ENCODE measurements at regions not wholly inside any gene's neighbourhood (a gene's known extent, or its start where the extent isn't known, plus 50 kb on each side); places are given as distances from the start of the nearest gene placed in this dataset.

GRCh38 chr13:89831157-89831556, 1516.3 kb upstream of the MIR17HG start:
- 49 to 64% (median 53%) methylated on average over 3 of the region's 3 CpGs for WGBS, 3 donors
- Histone ChIP-seq H3K36me3 (ENCODE audit: control insufficient read depth in 3 of 3, insufficient read depth in 2 of 3, low read depth in 1 of 3, low read length in 3 of 3) (no peaks in the 10 kb centered on the region), H3K4me3 (ENCODE audit: low read depth in 1 of 3, low read length in 3 of 3) (no peak overlapping the region), H3K27me3 (ENCODE audit: control insufficient read depth in 3 of 3, insufficient read depth in 3 of 3, low read length in 3 of 3) (no peaks in the 10 kb centered on the region), H3K4me1 (ENCODE audit: control insufficient read depth in 3 of 3, insufficient read depth in 2 of 3, low read depth in 1 of 3, low read length in 2 of 3) (no peaks in the 10 kb centered on the region), H3K9me3 (ENCODE audit: control insufficient read depth in 2 of 2, insufficient read depth in 1 of 2, low read depth in 1 of 2, low read length in 1 of 2) (no peaks in the 10 kb centered on the region), H3K27ac (ENCODE audit: low read depth in 1 of 3, low read length in 2 of 3) (no peak overlapping the region)
- FAIRE-seq (no peak), DNase-seq (no peak)

- WGBS, 3 donors = 33 to 52% (median 46%) methylated on average over 2 of the region's 2 CpGs
- Histone ChIP-seq H3K4me3 (ENCODE audit: low read depth in 1 of 3, low read length in 3 of 3) (no peak overlapping the region), H3K9me3 (ENCODE audit: control insufficient read depth in 2 of 2, insufficient read depth in 1 of 2, low read depth in 1 of 2, low read length in 1 of 2) (no peaks in the 10 kb centered on the region), H3K36me3 (ENCODE audit: control insufficient read depth in 3 of 3, insufficient read depth in 2 of 3, low read depth in 1 of 3, low read length in 3 of 3) (no peaks in the 10 kb centered on the region), H3K27ac (ENCODE audit: low read depth in 1 of 3, low read length in 2 of 3) (no peak overlapping the region), H3K4me1 (ENCODE audit: control insufficient read depth in 3 of 3, insufficient read depth in 2 of 3, low read depth in 1 of 3, low read length in 2 of 3) (no peaks in the 10 kb centered on the region), H3K27me3 (ENCODE audit: control insufficient read depth in 3 of 3, insufficient read depth in 3 of 3, low read length in 3 of 3) (no peaks in the 10 kb centered on the region)
- DNase-seq (no peak), FAIRE-seq (no peak)
Observed at GRCh38 chr13:89832827-89833226, 1514.7 kb upstream of the MIR17HG start.

- WGBS, 3 donors = 77 to 97% (median 87%) methylated on average over 1 of the region's 1 CpG
- Histone ChIP-seq H3K4me1 (ENCODE audit: control insufficient read depth in 3 of 3, insufficient read depth in 2 of 3, low read depth in 1 of 3, low read length in 2 of 3) (no peaks in the 10 kb centered on the region), H3K27me3 (ENCODE audit: control insufficient read depth in 3 of 3, insufficient read depth in 3 of 3, low read length in 3 of 3) (no peaks in the 10 kb centered on the region), H3K9me3 (ENCODE audit: control insufficient read depth in 2 of 2, insufficient read depth in 1 of 2, low read depth in 1 of 2, low read length in 1 of 2) (no peaks in the 10 kb centered on the region), H3K36me3 (ENCODE audit: control insufficient read depth in 3 of 3, insufficient read depth in 2 of 3, low read depth in 1 of 3, low read length in 3 of 3) (no peaks in the 10 kb centered on the region), H3K27ac (ENCODE audit: low read depth in 1 of 3, low read length in 2 of 3) (no peak overlapping the region), H3K4me3 (ENCODE audit: low read depth in 1 of 3, low read length in 3 of 3) (no peak overlapping the region)
- FAIRE-seq (no peak), DNase-seq (no peak)
Observed at GRCh38 chr13:89843621-89844020, 1503.9 kb upstream of the MIR17HG start.

- H3K36me3 ChIP-seq (ENCODE audit: control insufficient read depth in 3 of 3, insufficient read depth in 2 of 3, low read depth in 1 of 3, low read length in 3 of 3) = no peaks in the 10 kb centered on the region
- no peaks in the 10 kb centered on the region for H3K4me1 ChIP-seq (ENCODE audit: control insufficient read depth in 3 of 3, insufficient read depth in 2 of 3, low read depth in 1 of 3, low read length in 2 of 3)
- WGBS, 3 donors = 26 to 59% (median 28%) methylated on average over 3 of the region's 3 CpGs
- DNase-seq = no peak
- H3K9me3 ChIP-seq (ENCODE audit: control insufficient read depth in 2 of 2, insufficient read depth in 1 of 2, low read depth in 1 of 2, low read length in 1 of 2) = no peaks in the 10 kb centered on the region
- no peak overlapping the region for H3K27ac ChIP-seq (ENCODE audit: low read depth in 1 of 3, low read length in 2 of 3)
- H3K27me3 ChIP-seq (ENCODE audit: control insufficient read depth in 3 of 3, insufficient read depth in 3 of 3, low read length in 3 of 3) = no peaks in the 10 kb centered on the region
- FAIRE-seq = no peak
- no peak overlapping the region for H3K4me3 ChIP-seq (ENCODE audit: low read depth in 1 of 3, low read length in 3 of 3)
Observed at GRCh38 chr13:89845874-89846273, 1501.6 kb upstream of the MIR17HG start.

- H3K4me3 ChIP-seq (ENCODE audit: low read depth in 1 of 3, low read length in 3 of 3) = no peak overlapping the region
- H3K9me3 ChIP-seq (ENCODE audit: control insufficient read depth in 2 of 2, insufficient read depth in 1 of 2, low read depth in 1 of 2, low read length in 1 of 2) = no peaks in the 10 kb centered on the region
- H3K27me3 ChIP-seq (ENCODE audit: control insufficient read depth in 3 of 3, insufficient read depth in 3 of 3, low read length in 3 of 3) = no peaks in the 10 kb centered on the region
- H3K4me1 ChIP-seq (ENCODE audit: control insufficient read depth in 3 of 3, insufficient read depth in 2 of 3, low read depth in 1 of 3, low read length in 2 of 3) = no peaks in the 10 kb centered on the region
- 69 to 74% (median 73%) methylated on average over 4 of the region's 4 CpGs for WGBS, 3 donors
- no peak overlapping the region for H3K27ac ChIP-seq (ENCODE audit: low read depth in 1 of 3, low read length in 2 of 3)
- FAIRE-seq (no peak), DNase-seq (no peak)
- no peaks in the 10 kb centered on the region for H3K36me3 ChIP-seq (ENCODE audit: control insufficient read depth in 3 of 3, insufficient read depth in 2 of 3, low read depth in 1 of 3, low read length in 3 of 3)
Observed at GRCh38 chr13:89846926-89847585, 1500.4 kb upstream of the MIR17HG start.

GRCh38 chr13:89852570-89852969, 1494.9 kb upstream of the MIR17HG start:
- Histone ChIP-seq H3K27ac (ENCODE audit: low read depth in 1 of 3, low read length in 2 of 3) (no peak overlapping the region), H3K27me3 (ENCODE audit: control insufficient read depth in 3 of 3, insufficient read depth in 3 of 3, low read length in 3 of 3) (no peaks in the 10 kb centered on the region), H3K9me3 (ENCODE audit: control insufficient read depth in 2 of 2, insufficient read depth in 1 of 2, low read depth in 1 of 2, low read length in 1 of 2) (no peaks in the 10 kb centered on the region), H3K36me3 (ENCODE audit: control insufficient read depth in 3 of 3, insufficient read depth in 2 of 3, low read depth in 1 of 3, low read length in 3 of 3) (no peaks in the 10 kb centered on the region), H3K4me1 (ENCODE audit: control insufficient read depth in 3 of 3, insufficient read depth in 2 of 3, low read depth in 1 of 3, low read length in 2 of 3) (no peaks in the 10 kb centered on the region), H3K4me3 (ENCODE audit: low read depth in 1 of 3, low read length in 3 of 3) (no peak overlapping the region)
- FAIRE-seq (no peak), DNase-seq (no peak)

GRCh38 chr13:89856512-89856911, 1491.0 kb upstream of the MIR17HG start:
- FAIRE-seq (no peak), DNase-seq (no peak)
- no peaks in the 10 kb centered on the region for H3K9me3 ChIP-seq (ENCODE audit: control insufficient read depth in 2 of 2, insufficient read depth in 1 of 2, low read depth in 1 of 2, low read length in 1 of 2)
- H3K27me3 ChIP-seq (ENCODE audit: control insufficient read depth in 3 of 3, insufficient read depth in 3 of 3, low read length in 3 of 3) = no peaks in the 10 kb centered on the region
- H3K36me3 ChIP-seq (ENCODE audit: control insufficient read depth in 3 of 3, insufficient read depth in 2 of 3, low read depth in 1 of 3, low read length in 3 of 3) = no peaks in the 10 kb centered on the region
- H3K4me3 ChIP-seq (ENCODE audit: low read depth in 1 of 3, low read length in 3 of 3) = no peak overlapping the region
- WGBS, 3 donors = 52 to 73% (median 69%) methylated on average over 4 of the region's 4 CpGs
- no peaks in the 10 kb centered on the region for H3K4me1 ChIP-seq (ENCODE audit: control insufficient read depth in 3 of 3, insufficient read depth in 2 of 3, low read depth in 1 of 3, low read length in 2 of 3)
- H3K27ac ChIP-seq (ENCODE audit: low read depth in 1 of 3, low read length in 2 of 3) = no peak overlapping the region

- FAIRE-seq = no peak
- no peaks in the 10 kb centered on the region for H3K36me3 ChIP-seq (ENCODE audit: control insufficient read depth in 3 of 3, insufficient read depth in 2 of 3, low read depth in 1 of 3, low read length in 3 of 3)
- H3K4me3 ChIP-seq (ENCODE audit: low read depth in 1 of 3, low read length in 3 of 3) = no peak overlapping the region
- no peak for DNase-seq
- no peaks in the 10 kb centered on the region for H3K4me1 ChIP-seq (ENCODE audit: control insufficient read depth in 3 of 3, insufficient read depth in 2 of 3, low read depth in 1 of 3, low read length in 2 of 3)
- 84 to 85% (median 85%) methylated on average over 3 of the region's 3 CpGs for WGBS, 3 donors
- no peaks in the 10 kb centered on the region for H3K27me3 ChIP-seq (ENCODE audit: control insufficient read depth in 3 of 3, insufficient read depth in 3 of 3, low read length in 3 of 3)
- no peak overlapping the region for H3K27ac ChIP-seq (ENCODE audit: low read depth in 1 of 3, low read length in 2 of 3)
- no peaks in the 10 kb centered on the region for H3K9me3 ChIP-seq (ENCODE audit: control insufficient read depth in 2 of 2, insufficient read depth in 1 of 2, low read depth in 1 of 2, low read length in 1 of 2)
Observed at GRCh38 chr13:89857502-89857901, 1490.0 kb upstream of the MIR17HG start.

GRCh38 chr13:89862011-89862690, 1485.3 kb upstream of the MIR17HG start:
- FAIRE-seq = no peak

More at GRCh38 chr13:89862011-89862690, 1485.3 kb upstream of the MIR17HG start:
- Histone ChIP-seq H3K9me3 (ENCODE audit: control insufficient read depth in 2 of 2, insufficient read depth in 1 of 2, low read depth in 1 of 2, low read length in 1 of 2) (no peaks in the 10 kb centered on the region), H3K27me3 (ENCODE audit: control insufficient read depth in 3 of 3, insufficient read depth in 3 of 3, low read length in 3 of 3) (no peaks in the 10 kb centered on the region), H3K4me3 (ENCODE audit: low read depth in 1 of 3, low read length in 3 of 3) (no peak overlapping the region), H3K36me3 (ENCODE audit: control insufficient read depth in 3 of 3, insufficient read depth in 2 of 3, low read depth in 1 of 3, low read length in 3 of 3) (no peaks in the 10 kb centered on the region), H3K4me1 (ENCODE audit: control insufficient read depth in 3 of 3, insufficient read depth in 2 of 3, low read depth in 1 of 3, low read length in 2 of 3) (no peaks in the 10 kb centered on the region), H3K27ac (ENCODE audit: low read depth in 1 of 3, low read length in 2 of 3) (no peak overlapping the region)
- no peak for DNase-seq
- WGBS, 3 donors = 89 to 93% (median 91%) methylated on average over 13 of the region's 13 CpGs

Measured in small intestine (tissue), 7 donors.